Mucosa of descending colon (tissue), 3 donors: ENCODE measurements at regions not wholly inside any gene's neighbourhood (a gene's known extent, or its start where the extent isn't known, plus 50 kb on each side); places are given as distances from the start of the nearest gene placed in this dataset.

Source experiments
- ATAC-seq: fragments of 200-7000 bp; cut with Tn5 transposase; one replicate; pipeline ENCODE4 v1.9.1; 2020; ENCODE audit warnings: mild to moderate bottlenecking, moderate library complexity
- DNase-seq, 3 donors: peaks; one replicate each; pipeline ENCODE4 v3.0.0-alpha.2; 2020
- H3K36me3 ChIP-seq: fragments of 200-600 bp; one replicate; pipeline ENCODE4 v1.8.0; 2021; ENCODE audit warnings: low read depth, mild to moderate bottlenecking
- H3K4me1 ChIP-seq: fragments of 200-600 bp; one replicate; pipeline ENCODE4 v1.8.0; 2021; ENCODE audit warnings: low read depth, mild to moderate bottlenecking
- H3K4me3 ChIP-seq: fragments of 200-600 bp; one replicate; pipeline ENCODE4 v1.8.0; 2021; ENCODE audit warnings: mild to moderate bottlenecking
- H3K9me3 ChIP-seq: fragments of 200-600 bp; one replicate; pipeline ENCODE4 v1.8.0; 2021; ENCODE audit warnings: mild to moderate bottlenecking
- CTCF ChIP-seq: fragments of 200-600 bp; IDR thresholded peaks from one replicate; pipeline ENCODE4 v1.8.0; 2022; ENCODE audit warnings: antibody characterized with exemption, mild to moderate bottlenecking
- intact Hi-C, 2 donors: fragments of 100-400 bp; cut with DNase I in 1 of 2; cut with micrococcal nuclease in 1 of 2; formaldehyde crosslinking; loops; one replicate each; pipeline versions ENCODE4 v1.11.0 to v1.11.1; 2022; cut with DNase I, micrococcal nuclease
- donor health status: DM: no; HTN: no; CAD: no; lungs with moderate emphysema.
- donor health status: DM: no; HTN: no; CAD: no.
- donor health status: DM: no; HTN: yes; CAD: no.

- H3K4me3 ChIP-seq = no peak overlapping the region
- H3K9me3 ChIP-seq = no peaks in the 10 kb centered on the region
- H3K36me3 ChIP-seq = no peaks in the 10 kb centered on the region
- DNase-seq (no peak), ATAC-seq (no peak)
- TF ChIP-seq CTCF = no peak
- H3K4me1 ChIP-seq = no peaks in the 10 kb centered on the region
- intact Hi-C loops = no loop called here
Measured at GRCh38 chr7:127530148-127530547, 55.2 kb downstream of the GCC1 start.

- Histone ChIP-seq H3K4me1 (no peaks in the 10 kb centered on the region), H3K4me3 (no peak overlapping the region), H3K9me3 (peaks cover under 1% of the 10 kb centered on the region), H3K36me3 (no peaks in the 10 kb centered on the region)
- no peak for TF ChIP-seq CTCF
- ATAC-seq = no peak
- intact Hi-C loops = no loop called here
- no peak for DNase-seq
Measured at GRCh38 chr7:127527561-127527960, 57.8 kb downstream of the GCC1 start.

GRCh38 chr7:127525866-127526480 lies 59.4 kb downstream of the GCC1 start:
- DNase-seq (no peak), ATAC-seq (no peak)
- Histone ChIP-seq H3K36me3 (no peaks in the 10 kb centered on the region), H3K4me3 (no peak overlapping the region), H3K9me3 (peaks cover 2% of the 10 kb centered on the region), H3K4me1 (no peaks in the 10 kb centered on the region)
- no peak for TF ChIP-seq CTCF
- intact Hi-C loops = no loop called here

- DNase-seq = no peak
- ATAC-seq = no peak
- Histone ChIP-seq H3K9me3 (no peaks in the 10 kb centered on the region), H3K4me1 (no peaks in the 10 kb centered on the region), H3K36me3 (no peaks in the 10 kb centered on the region), H3K4me3 (no peak overlapping the region)
- intact Hi-C loops = no loop called here
- no peak for TF ChIP-seq CTCF
Measured at GRCh38 chr7:127516320-127516719, 69.1 kb downstream of the GCC1 start.

- Histone ChIP-seq H3K9me3 (no peaks in the 10 kb centered on the region), H3K36me3 (no peaks in the 10 kb centered on the region), H3K4me3 (no peak overlapping the region), H3K4me1 (no peaks in the 10 kb centered on the region)
- ATAC-seq (peak; percentile 54), DNase-seq (no peak)
- no peak for TF ChIP-seq CTCF
- intact Hi-C loops = no loop called here
Measured at GRCh38 chr7:127514499-127514898, 70.9 kb downstream of the GCC1 start.

- no peak for TF ChIP-seq CTCF
- Histone ChIP-seq H3K36me3 (no peaks in the 10 kb centered on the region), H3K4me1 (no peaks in the 10 kb centered on the region), H3K4me3 (no peak overlapping the region), H3K9me3 (no peaks in the 10 kb centered on the region)
- ATAC-seq (no peak), DNase-seq (no peak)
- intact Hi-C loops = no loop called here
Measured at GRCh38 chr7:127513311-127513710, 72.1 kb downstream of the GCC1 start.
